Right lobe of liver (tissue), 4 donors: ENCODE measurements at regions not wholly inside any gene's neighbourhood (a gene's known extent, or its start where the extent isn't known, plus 50 kb on each side); places are given as distances from the start of the nearest gene placed in this dataset.
"Not testable (repeated sequence)": the region's sequence is repeated elsewhere in the genome, so short reads cannot be mapped to it uniquely, and the experiment has no call there.

Source experiments
- POLR2A ChIP-seq: fragments of 450-650 bp; IDR thresholded peaks from one replicate; pipeline ENCODE4 v1.6.1; 2017; ENCODE audit warnings: antibody characterized with exemption, mild to moderate bottlenecking
- TF ChIP-seq, protein P1 (sequence below), 4 donors: fragments of 200-600 bp in 3 of 4; fragments of 450-650 bp in 1 of 4; IDR thresholded peaks; one replicate each; pipeline versions ENCODE4 v1.5.1 to v1.8.0; 2016 to 2022; ENCODE audit warnings: antibody characterized with exemption in 4 of 4, mild to moderate bottlenecking in 2 of 4
- donor health status: DM: no; HTN: no; CAD: no.
- donor health status: DM: no; HTN: no; CAD: no.
- donor health status: DM: no; HTN: yes; CAD: no.

DNA sequence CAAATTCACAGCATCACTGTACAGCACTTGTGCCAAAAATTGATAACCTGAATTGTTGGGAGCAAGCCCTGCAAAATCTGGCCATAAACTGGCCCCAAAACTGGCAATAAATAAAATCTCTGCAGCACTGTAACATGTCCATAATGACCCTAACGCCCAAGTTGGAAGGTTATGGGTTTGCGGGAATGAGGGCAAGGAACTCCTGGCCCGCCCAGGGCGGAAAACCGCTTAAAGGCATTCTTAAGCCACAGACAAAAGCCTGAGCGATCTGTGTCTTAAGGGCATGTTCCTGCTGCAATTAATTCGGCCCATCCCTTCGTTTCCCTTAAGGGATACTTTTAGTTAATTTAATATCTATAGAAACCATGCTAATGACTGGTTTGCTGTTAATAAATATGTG lies 690.1 kb upstream of the EPHA5 start:
- TF ChIP-seq, protein P1, sequence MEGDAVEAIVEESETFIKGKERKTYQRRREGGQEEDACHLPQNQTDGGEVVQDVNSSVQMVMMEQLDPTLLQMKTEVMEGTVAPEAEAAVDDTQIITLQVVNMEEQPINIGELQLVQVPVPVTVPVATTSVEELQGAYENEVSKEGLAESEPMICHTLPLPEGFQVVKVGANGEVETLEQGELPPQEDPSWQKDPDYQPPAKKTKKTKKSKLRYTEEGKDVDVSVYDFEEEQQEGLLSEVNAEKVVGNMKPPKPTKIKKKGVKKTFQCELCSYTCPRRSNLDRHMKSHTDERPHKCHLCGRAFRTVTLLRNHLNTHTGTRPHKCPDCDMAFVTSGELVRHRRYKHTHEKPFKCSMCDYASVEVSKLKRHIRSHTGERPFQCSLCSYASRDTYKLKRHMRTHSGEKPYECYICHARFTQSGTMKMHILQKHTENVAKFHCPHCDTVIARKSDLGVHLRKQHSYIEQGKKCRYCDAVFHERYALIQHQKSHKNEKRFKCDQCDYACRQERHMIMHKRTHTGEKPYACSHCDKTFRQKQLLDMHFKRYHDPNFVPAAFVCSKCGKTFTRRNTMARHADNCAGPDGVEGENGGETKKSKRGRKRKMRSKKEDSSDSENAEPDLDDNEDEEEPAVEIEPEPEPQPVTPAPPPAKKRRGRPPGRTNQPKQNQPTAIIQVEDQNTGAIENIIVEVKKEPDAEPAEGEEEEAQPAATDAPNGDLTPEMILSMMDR (IDR thresholded peaks at IDR 0.05), result not testable (repeated sequence)
- not testable (repeated sequence) for TF ChIP-seq POLR2A
